GM19351 (cell line): ENCODE measurements at regions not wholly inside any gene's neighbourhood (a gene's known extent, or its start where the extent isn't known, plus 50 kb on each side); places are given as distances from the start of the nearest gene placed in this dataset.

Source experiments
- ATAC-seq: cut with Tn5 transposase; IDR thresholded peaks from one replicate; pipeline ENCODE4 v1.9.1; 2021; ENCODE audit warnings: mild to moderate bottlenecking, moderate library complexity; ENCODE audit not compliant: unreplicated experiment

DNA sequence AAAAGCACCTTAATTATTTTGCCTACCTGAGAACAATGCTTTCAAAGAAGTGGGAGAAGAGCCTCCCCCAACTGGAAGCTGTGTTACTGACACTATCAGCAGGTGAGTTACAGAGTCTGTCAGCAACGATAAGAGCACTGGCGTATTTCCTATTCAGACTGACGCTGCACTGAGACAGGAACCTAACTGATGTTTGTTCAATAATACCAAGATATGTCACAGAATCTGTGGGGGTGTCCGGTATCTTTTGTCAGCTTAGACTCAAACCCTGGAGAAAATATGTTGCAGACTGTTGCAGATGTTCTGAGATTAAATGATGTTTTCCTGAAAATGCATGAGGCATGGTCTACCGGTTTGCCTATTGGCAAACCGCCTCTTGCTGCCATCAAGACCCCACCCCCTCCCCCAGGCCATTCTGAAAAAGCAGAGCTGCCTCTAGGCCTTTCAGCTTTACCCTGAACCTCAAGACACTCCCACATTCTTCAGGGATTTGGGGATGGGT is 115.2 kb upstream of the KIT start:
- no peak for ATAC-seq

DNA sequence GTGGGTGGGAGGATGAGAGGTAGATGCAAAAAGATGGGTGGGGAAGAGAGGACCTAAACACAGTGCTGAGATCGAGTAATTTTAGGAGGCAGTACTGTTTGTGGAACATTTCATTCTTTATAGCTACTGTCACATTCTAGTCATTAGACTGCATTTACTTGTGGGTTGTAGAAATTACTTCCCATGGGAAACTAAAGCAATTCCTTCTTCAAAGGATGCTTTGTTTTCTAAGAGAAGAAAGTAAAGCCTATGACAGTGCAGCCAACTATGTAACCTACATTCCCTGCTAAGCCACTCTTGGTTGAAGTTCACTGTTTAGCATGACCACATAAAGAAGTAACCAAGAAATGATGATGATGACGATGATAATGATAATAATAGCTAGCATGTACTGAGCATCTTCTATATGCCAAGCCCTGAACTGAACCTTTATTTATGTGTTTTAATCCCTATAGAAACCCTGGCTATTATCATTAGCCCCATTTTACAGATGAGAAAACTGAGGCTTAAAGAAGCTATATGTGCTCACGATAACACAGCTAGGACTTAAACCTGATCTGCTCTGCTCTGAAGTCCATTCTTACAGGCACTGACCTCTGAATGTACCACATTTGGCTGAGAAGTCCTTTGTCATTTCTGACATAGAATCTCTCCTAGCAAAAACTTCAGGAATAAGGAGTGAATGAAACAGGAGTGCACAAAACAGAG is 114.5 kb upstream of the KIT start:
- no peak for ATAC-seq

- ATAC-seq: no peak
Measured at GRCh38 chr4:54545663-54546424, 111.9 kb upstream of the KIT start.

GRCh38 chr4:54547299-54548097 is 110.3 kb upstream of the KIT start:
- peak; percentile 69 for ATAC-seq

GRCh38 chr4:54548098-54548620 is 109.6 kb upstream of the KIT start:
- ATAC-seq: peak; percentile 60

DNA sequence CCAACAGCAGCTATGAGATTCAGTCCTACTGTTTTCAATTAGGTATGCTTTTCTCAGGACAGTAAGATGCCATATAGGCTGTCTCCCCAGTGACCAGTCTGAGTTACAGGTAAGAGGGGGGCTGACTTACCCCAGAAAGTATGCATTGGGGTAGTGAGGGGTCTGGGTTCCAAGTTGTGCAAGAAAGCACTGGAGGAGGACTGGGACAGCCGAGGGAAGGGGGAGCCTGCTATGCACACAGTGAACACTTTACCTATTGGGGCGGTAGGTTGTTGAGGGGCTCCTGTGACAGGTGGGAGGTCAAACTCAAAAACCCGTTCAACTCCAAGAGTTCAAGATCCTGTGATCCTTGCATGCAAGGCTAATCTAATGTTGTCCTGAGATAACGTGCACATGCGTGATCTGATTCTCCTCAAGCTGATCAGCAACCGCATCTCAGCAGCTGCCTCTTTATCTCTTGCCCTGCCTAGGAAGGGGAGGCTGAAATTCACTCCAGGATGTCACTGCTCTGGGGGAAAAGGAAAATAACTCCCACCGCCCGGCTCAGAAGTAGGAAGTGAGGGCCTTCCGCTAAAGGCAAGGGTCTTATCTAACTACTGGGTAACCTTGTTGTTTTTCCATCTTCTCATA is 108.8 kb upstream of the KIT start:
- ATAC-seq: no peak

- ATAC-seq: no peak
Measured at GRCh38 chr4:54550395-54551171, 107.2 kb upstream of the KIT start.

GRCh38 chr4:54553001-54553400 is 104.8 kb upstream of the KIT start:
- no peak for ATAC-seq

DNA sequence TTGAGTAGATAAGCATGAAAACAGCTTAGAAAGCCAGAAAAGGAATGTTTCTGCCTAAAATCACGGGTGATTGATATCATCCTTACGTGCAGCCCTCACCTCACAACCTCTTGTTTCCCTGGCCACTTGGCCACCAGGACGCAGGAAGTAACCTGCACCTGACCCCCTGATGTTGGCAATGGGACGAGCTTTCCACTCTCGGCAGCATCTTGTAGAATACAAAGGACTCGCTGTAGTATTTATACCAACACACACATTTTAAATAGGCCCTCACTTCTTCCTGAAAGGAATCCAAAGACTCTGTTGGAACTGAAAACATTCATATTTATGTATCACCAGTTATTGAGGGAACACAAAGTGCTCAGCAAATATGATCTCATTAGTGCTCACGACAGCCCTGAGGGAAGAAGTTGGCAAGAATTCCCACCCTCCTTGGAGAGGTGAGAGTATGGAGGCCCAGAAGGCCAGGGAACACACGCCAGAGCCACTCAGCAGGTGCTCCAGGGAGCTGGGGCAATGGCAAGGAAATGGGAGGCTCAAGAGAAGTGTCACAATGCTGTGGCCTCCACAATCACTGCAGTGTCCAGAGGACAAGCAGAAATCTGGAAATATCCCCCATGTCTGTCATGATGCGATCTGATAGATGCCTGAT is 103.3 kb upstream of the KIT start:
- no peak for ATAC-seq

DNA sequence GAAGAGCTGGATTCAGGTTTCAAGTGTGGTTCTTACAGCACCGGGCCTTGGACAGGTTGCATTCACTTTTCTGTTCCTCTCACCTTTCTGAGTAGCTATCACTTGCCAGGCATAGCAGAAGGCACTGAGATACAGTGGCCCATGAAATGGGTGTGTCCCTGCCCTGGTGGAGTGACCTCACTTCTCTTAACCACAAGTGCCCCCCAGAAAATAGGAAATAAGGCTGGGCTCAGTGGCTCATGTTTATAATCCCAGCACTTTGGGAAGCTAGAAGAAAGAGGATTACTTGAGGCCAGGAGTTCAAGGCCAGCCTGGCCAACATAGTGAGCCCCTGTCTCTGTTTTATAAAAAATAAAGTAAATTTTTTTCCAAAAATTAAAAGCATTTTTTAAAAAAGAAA is 101.7 kb upstream of the KIT start:
- no peak for ATAC-seq

DNA sequence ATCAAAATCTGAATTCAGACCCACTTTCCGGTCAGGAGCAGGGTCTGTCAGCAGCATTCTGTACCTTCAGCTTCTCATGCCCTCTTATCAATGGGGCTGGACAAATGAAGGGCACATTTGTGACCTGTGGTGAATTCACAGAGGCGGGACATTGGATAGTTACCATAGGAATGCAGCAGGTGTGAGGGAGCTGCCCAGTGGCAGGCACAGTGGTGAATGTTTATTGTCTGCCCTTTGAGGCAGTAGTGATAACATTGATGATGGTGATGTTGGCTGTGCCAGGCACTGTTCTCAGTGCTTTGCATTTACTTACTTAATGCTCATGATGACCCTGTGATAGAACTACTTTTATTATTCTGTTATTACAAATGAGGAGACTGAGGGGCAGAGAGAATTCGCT is 101.2 kb upstream of the KIT start:
- no peak for ATAC-seq

GRCh38 chr4:54558889-54559677 is 98.7 kb upstream of the KIT start:
- no peak for ATAC-seq

DNA sequence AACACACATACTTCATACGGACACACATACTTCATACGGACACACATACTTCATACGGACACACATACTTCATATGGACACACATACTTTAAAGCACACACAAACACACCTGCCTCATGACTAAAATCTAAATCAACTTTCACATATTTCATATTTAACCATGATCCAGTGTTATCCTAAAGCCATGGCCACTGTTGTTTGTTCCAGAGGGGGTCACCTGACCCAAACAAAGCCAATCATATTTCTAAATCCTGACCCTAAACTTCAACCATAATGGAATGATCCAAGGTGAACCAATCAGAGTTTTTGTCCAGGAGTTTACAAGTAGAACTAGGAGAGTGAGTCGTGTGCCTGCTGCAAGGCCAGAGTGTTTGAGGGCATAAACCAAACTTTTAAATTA is 97.2 kb upstream of the KIT start:
- no peak for ATAC-seq

GRCh38 chr4:54561940-54562339 is 95.8 kb upstream of the KIT start:
- no peak for ATAC-seq

- peak; percentile 47 for ATAC-seq
Measured at GRCh38 chr4:54566608-54567007, 91.1 kb upstream of the KIT start.

- ATAC-seq: no peak
Measured at GRCh38 chr4:54567327-54567726, 90.4 kb upstream of the KIT start.

DNA sequence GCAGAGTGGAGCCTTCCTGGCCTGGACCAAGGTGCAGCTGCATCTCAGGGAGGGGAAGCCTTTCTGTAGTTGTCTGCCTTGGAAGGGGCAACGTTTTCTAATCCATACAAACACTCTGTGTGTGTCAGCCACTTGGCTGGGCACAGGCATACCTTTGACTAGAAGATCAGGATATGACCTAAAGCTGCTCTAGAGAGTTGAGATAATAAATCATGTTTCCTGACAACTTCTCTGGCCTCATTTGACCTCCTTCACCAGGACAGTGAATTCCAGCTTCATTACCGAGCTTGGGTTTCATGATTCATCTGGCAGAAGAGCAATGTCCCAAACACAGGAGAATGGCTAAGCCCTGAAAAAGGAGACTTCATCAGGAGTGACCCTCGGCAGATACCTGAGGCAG is 89.6 kb upstream of the KIT start:
- no peak for ATAC-seq

DNA sequence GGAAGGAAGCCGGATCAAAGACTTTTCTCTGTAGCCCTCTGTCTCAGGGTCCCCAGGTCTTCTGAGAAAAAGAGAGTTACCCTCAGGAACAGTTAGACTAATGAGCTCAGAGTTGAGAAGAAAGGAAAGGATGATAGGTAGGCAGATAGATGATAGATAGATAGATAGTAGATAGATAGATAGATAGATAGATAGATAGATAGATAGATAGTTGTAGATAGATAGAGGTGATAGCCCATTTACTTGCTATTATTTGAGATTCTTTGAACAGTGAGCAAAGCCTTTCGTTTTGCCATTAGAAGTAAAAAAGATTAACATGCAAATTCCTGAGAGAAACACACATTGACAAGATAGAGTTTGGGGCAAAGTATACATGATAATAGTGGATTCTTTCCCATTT is 86.9 kb upstream of the KIT start:
- ATAC-seq: no peak
